SK-N-SH (cell line): ENCODE measurements at regions not wholly inside any gene's neighbourhood (a gene's known extent, or its start where the extent isn't known, plus 50 kb on each side); places are given as distances from the start of the nearest gene placed in this dataset.

Source experiments
- CTCF ChIA-PET: fragments of 300-600, 350-600 bp; formaldehyde crosslinking; extraction: SDS; loops from one replicate; lab custom pipeline; 2021; lab: Yijun Ruan, JAX
- POLR2A ChIA-PET: fragments of 350-600 bp; sonication (Branson Sonifier 250); formaldehyde crosslinking; extraction: SDS; loops from one replicate; lab custom pipeline; 2020; ENCODE audit warnings: antibody characterized with exemption, inconsistent platforms; lab: Yijun Ruan, JAX
- DNase-seq: peaks from one replicate; pipeline ENCODE4 v3.0.0; 2012
- H2AFZ ChIP-seq: fragments of 200-600 bp; sonication (generic); 2 replicates; pipeline ENCODE4 v1.8.1; 2016; ENCODE audit warnings: antibody characterized with exemption, mild to moderate bottlenecking, low read depth
- H3F3A ChIP-seq: fragments of 200-600 bp; sonication (generic); replicated peaks from 2 replicates; pipeline ENCODE3; 2016; ENCODE audit warnings: antibody characterized with exemption, mild to moderate bottlenecking; ENCODE audit not compliant: insufficient read depth
- H3K27ac ChIP-seq, 2 experiments: fragments of 200-500 bp in 1 of 2; fragments of 200-600 bp in 1 of 2; sonication (Bioruptor generic) in 1 of 2; sonication (generic), shearing (Covaris generic) in 1 of 2; 2 replicates each; pipeline versions ENCODE4 v1.5.1 to v1.6.1; 2014 to 2016; ENCODE audit warnings: low read depth in 2 of 2, inconsistent platforms in 1 of 2, low read length in 1 of 2, mild to moderate bottlenecking in 1 of 2, mixed read lengths in 1 of 2
- H3K27me3 ChIP-seq: fragments of 200-600 bp; sonication (generic), shearing (Covaris generic); 2 replicates; pipeline ENCODE4 v1.6.1; 2016; ENCODE audit warnings: mixed run types; ENCODE audit not compliant: insufficient read depth
- H3K36me3 ChIP-seq, 2 experiments: fragments of 200-500 bp in 1 of 2; fragments of 200-600 bp in 1 of 2; sonication (Bioruptor generic) in 1 of 2; sonication (generic) in 1 of 2; replicated peaks in 1 of 2; 2 replicates each; pipeline versions ENCODE3 to v1.5.1; 2014 to 2016; ENCODE audit warnings: low read length in 1 of 2, mild to moderate bottlenecking in 1 of 2; ENCODE audit not compliant: insufficient read depth in 2 of 2, control insufficient read depth in 1 of 2
- H3K4me1 ChIP-seq, 2 experiments: fragments of 200-500 bp in 1 of 2; fragments of 200-600 bp in 1 of 2; sonication (Bioruptor generic) in 1 of 2; sonication (generic), shearing (Covaris generic) in 1 of 2; 2 replicates each; pipeline versions ENCODE4 v1.5.1 to v1.6.1; 2014 to 2016; ENCODE audit warnings: low read depth in 1 of 2, low read length in 1 of 2, mixed run types in 1 of 2; ENCODE audit not compliant: insufficient read depth in 2 of 2, control insufficient read depth in 1 of 2
- H3K4me2 ChIP-seq: fragments of 200-600 bp; sonication (generic), shearing (Covaris generic); 2 replicates; pipeline ENCODE4 v1.6.1; 2017; ENCODE audit warnings: mixed run types
- H3K4me3 ChIP-seq, 2 experiments: fragments of 200-500 bp in 1 of 2; fragments of 200-600 bp in 1 of 2; sonication (Bioruptor generic) in 1 of 2; sonication (generic), shearing (Covaris generic) in 1 of 2; 2 replicates each; pipeline versions ENCODE4 v1.5.1 to v1.8.1; 2014 to 2016; ENCODE audit warnings: low read depth in 2 of 2, inconsistent platforms in 1 of 2, low read length in 1 of 2, mild to moderate bottlenecking in 1 of 2, mixed read lengths in 1 of 2, moderate library complexity in 1 of 2
- H3K79me2 ChIP-seq: fragments of 200-600 bp; sonication (generic); 2 replicates; pipeline ENCODE4 v1.8.1; 2017; ENCODE audit warnings: mild to moderate bottlenecking; ENCODE audit not compliant: insufficient read depth
- H3K9ac ChIP-seq: fragments of 200-600 bp; sonication (generic); 2 replicates; pipeline ENCODE4 v1.6.1; 2017; ENCODE audit warnings: mixed run types
- H3K9me2 ChIP-seq: fragments of 200-600 bp; sonication (generic); 2 replicates; pipeline ENCODE4 v1.6.1; 2017; ENCODE audit warnings: mixed run types
- H3K9me3 ChIP-seq: fragments of 200-600 bp; sonication (generic); 2 replicates; pipeline ENCODE4 v1.6.1; 2017; ENCODE audit warnings: mixed run types, mild to moderate bottlenecking, moderate library complexity
- H4K20me1 ChIP-seq: fragments of 200-600 bp; sonication (generic); 2 replicates; pipeline ENCODE4 v1.6.1; 2017; ENCODE audit warnings: mild to moderate bottlenecking, mixed run types; ENCODE audit not compliant: insufficient read depth
- CHD2 ChIP-seq: fragments of 150-350 bp; IDR thresholded peaks from 2 replicates; pipeline ENCODE4 v1.6.1; 2018; ENCODE audit warnings: low read length; ENCODE audit not compliant: partially characterized antibody
- CTCF ChIP-seq: fragments of 200-600 bp; sonication (generic); IDR thresholded peaks from 2 replicates; pipeline ENCODE4 v1.6.1; 2017; ENCODE audit warnings: antibody characterized with exemption, mild to moderate bottlenecking, moderate library complexity
- EP300 ChIP-seq, 2 experiments: IDR thresholded peaks; 2 replicates each; pipeline versions ENCODE4 v1.4.0 to v1.6.1; 2012; ENCODE audit warnings: borderline replicate concordance in 1 of 2, low read depth in 1 of 2, low read length in 1 of 2
- EZH2phosphoT487 ChIP-seq: fragments of 200-600 bp; sonication (generic); IDR thresholded peaks from 2 replicates; pipeline ENCODE4 v1.6.1; 2017; ENCODE audit warnings: low read depth, mixed run types, mild to moderate bottlenecking, antibody characterized with exemption, moderate library complexity, borderline replicate concordance
- FOXJ3 ChIP-seq: sonication (generic); formaldehyde crosslinking; IDR thresholded peaks from 2 replicates; pipeline ENCODE4 v1.5.1; 2020; ENCODE audit warnings: mild to moderate bottlenecking, missing genetic modification reagents
- FOXM1 ChIP-seq: IDR thresholded peaks from 2 replicates; pipeline ENCODE4 v1.4.0; 2012; ENCODE audit warnings: low read depth, mild to moderate bottlenecking
- GABPA ChIP-seq: IDR thresholded peaks from 2 replicates; pipeline ENCODE4 v1.4.0; 2012; ENCODE audit warnings: low read depth, mild to moderate bottlenecking
- JUND ChIP-seq: IDR thresholded peaks from 2 replicates; pipeline ENCODE4 v1.4.0; 2012
- MXI1 ChIP-seq: IDR thresholded peaks from 2 replicates; pipeline ENCODE4 v1.6.1; 2012; ENCODE audit warnings: mild to moderate bottlenecking, low read depth, low read length, improper control_type of control experiment
- NFIC ChIP-seq: IDR thresholded peaks from 2 replicates; pipeline ENCODE4 v1.4.0; 2012; ENCODE audit warnings: borderline replicate concordance
- POLR2AphosphoS5 ChIP-seq: IDR thresholded peaks from 2 replicates; pipeline ENCODE4 v1.6.1; 2012; ENCODE audit warnings: low read depth, low read length
- RAD21 ChIP-seq: IDR thresholded peaks from 2 replicates; pipeline ENCODE4 v1.6.1; 2012; ENCODE audit warnings: mild to moderate bottlenecking, low read length
- RXRA ChIP-seq: IDR thresholded peaks from 2 replicates; pipeline ENCODE4 v1.4.0; 2012; ENCODE audit warnings: low read depth, mild to moderate bottlenecking, borderline replicate concordance
- SIN3A ChIP-seq: IDR thresholded peaks from 2 replicates; pipeline ENCODE4 v1.6.1; 2012; ENCODE audit warnings: low read depth, mild to moderate bottlenecking, low read length, moderate library complexity, borderline replicate concordance
- TEAD4 ChIP-seq: IDR thresholded peaks from 2 replicates; pipeline ENCODE4 v1.4.0; 2012; ENCODE audit warnings: mild to moderate bottlenecking, borderline replicate concordance; ENCODE audit not compliant: insufficient read depth
- USF1 ChIP-seq: IDR thresholded peaks from 2 replicates; pipeline ENCODE4 v1.4.0; 2012; ENCODE audit warnings: low read depth, borderline replicate concordance
- USF2 ChIP-seq: fragments of 150-350 bp; IDR thresholded peaks from 2 replicates; pipeline ENCODE4 v1.6.1; 2017; ENCODE audit warnings: antibody characterized with exemption, low read length, low read depth, borderline replicate concordance
- WGBS: methylation state at CpG from one replicate; pipeline ENCODE4 v1.1.6; 2017; ENCODE audit warnings: low lambda C conversion rate; 5-methylcytosine and 5-hydroxymethylcytosine counted together
- TF ChIP-seq, protein P1 (sequence below): IDR thresholded peaks from 2 replicates; pipeline ENCODE4 v1.4.0; 2012; ENCODE audit warnings: low read depth
- TF ChIP-seq, protein P2 (sequence below): fragments of 150-350 bp; IDR thresholded peaks from 2 replicates; pipeline ENCODE4 v1.6.1; 2016; ENCODE audit warnings: mild to moderate bottlenecking, low read depth, low read length

DNA sequence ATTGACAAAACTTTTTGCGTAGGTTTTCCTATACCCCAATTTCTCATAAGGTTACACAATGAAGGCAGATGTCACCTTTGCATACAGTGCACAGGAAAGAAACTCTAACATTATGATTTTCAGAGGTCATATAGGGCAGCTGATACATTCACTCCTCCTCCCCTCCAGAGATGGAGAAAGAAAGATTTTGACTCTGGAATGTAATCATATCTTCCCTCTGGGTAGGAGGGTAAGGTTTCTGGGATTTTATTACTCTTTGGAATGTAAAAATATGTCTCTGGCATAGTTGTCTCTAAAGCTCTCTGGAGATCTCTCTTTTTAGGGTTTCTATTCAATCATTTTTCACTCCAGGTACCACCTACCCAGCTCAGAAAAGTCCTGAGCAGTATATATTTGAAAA, 398.3 kb downstream of the GPD2 start:
- TF ChIP-seq CHD2: no peak
- no peak for TF ChIP-seq EP300 (IDR thresholded peaks at IDR 0.05; ENCODE audit: borderline replicate concordance in 1 of 2, low read depth in 1 of 2, low read length in 1 of 2)
- no peak for TF ChIP-seq JUND
- no peak for TF ChIP-seq POLR2AphosphoS5
- TF ChIP-seq MXI1: no peak
- no peak for TF ChIP-seq RAD21
- TF ChIP-seq RXRA: no peak
- TF ChIP-seq GABPA: no peak
- TF ChIP-seq USF2: no peak
- TF ChIP-seq TEAD4: no peak
- TF ChIP-seq SIN3A: no peak
- TF ChIP-seq, protein P1, sequence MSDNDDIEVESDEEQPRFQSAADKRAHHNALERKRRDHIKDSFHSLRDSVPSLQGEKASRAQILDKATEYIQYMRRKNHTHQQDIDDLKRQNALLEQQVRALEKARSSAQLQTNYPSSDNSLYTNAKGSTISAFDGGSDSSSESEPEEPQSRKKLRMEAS: no peak
- no peak for TF ChIP-seq EZH2phosphoT487
- TF ChIP-seq FOXM1: no peak
- TF ChIP-seq FOXJ3 (CRISPR knock-in tag): no peak
- no peaks in the 10 kb centered on the region for H3K27me3 ChIP-seq
- ChIA-PET POLR2A (no interaction called here), CTCF (no interaction called here)
- no peak overlapping the region for H2AFZ ChIP-seq
- 12% methylated on average over 1 of the region's 1 CpG for WGBS
- no peak for DNase-seq
- H3K4me2 ChIP-seq: no peak overlapping the region
- no peaks in the 10 kb centered on the region for H3K4me1 ChIP-seq
- H3K9ac ChIP-seq: no peak overlapping the region
- H4K20me1 ChIP-seq: no peaks in the 10 kb centered on the region
- H3K27ac ChIP-seq: no peak overlapping the region
- no peaks in the 10 kb centered on the region for H3K36me3 ChIP-seq
- H3F3A ChIP-seq: no peaks in the 10 kb centered on the region
- no peaks in the 10 kb centered on the region for H3K9me3 ChIP-seq
- H3K9me2 ChIP-seq: no peaks in the 10 kb centered on the region
- no peaks in the 10 kb centered on the region for H3K79me2 ChIP-seq
- H3K4me3 ChIP-seq: no peak overlapping the region

GRCh38 chr2:156837635-156838370, 401.6 kb downstream of the GPD2 start:
- H3K4me1 ChIP-seq: no peaks in the 10 kb centered on the region
- H3K27me3 ChIP-seq: no peaks in the 10 kb centered on the region
- POLR2A ChIA-PET: no interaction called here
- H3K9me3 ChIP-seq: no peaks in the 10 kb centered on the region
- H3F3A ChIP-seq: no peaks in the 10 kb centered on the region
- 3% methylated on average over 6 of the region's 6 CpGs for WGBS
- no peaks in the 10 kb centered on the region for H4K20me1 ChIP-seq
- H3K9me2 ChIP-seq: no peaks in the 10 kb centered on the region
- H3K9ac ChIP-seq: no peak overlapping the region
- no peak overlapping the region for H3K4me3 ChIP-seq
- DNase-seq: no peak
- H3K79me2 ChIP-seq: no peaks in the 10 kb centered on the region
- H2AFZ ChIP-seq: no peak overlapping the region
- no peak overlapping the region for H3K27ac ChIP-seq
- H3K36me3 ChIP-seq: no peaks in the 10 kb centered on the region
- CTCF ChIA-PET: no interaction called here
- H3K4me2 ChIP-seq: no peak overlapping the region
- TF ChIP-seq USF1 (no peak), CTCF (no peak), USF2 (no peak), NFIC (no peak), EP300 (IDR thresholded peaks at IDR 0.05; ENCODE audit: borderline replicate concordance in 1 of 2, low read depth in 1 of 2, low read length in 1 of 2) (no peak), TEAD4 (no peak)
- TF ChIP-seq, protein P2, sequence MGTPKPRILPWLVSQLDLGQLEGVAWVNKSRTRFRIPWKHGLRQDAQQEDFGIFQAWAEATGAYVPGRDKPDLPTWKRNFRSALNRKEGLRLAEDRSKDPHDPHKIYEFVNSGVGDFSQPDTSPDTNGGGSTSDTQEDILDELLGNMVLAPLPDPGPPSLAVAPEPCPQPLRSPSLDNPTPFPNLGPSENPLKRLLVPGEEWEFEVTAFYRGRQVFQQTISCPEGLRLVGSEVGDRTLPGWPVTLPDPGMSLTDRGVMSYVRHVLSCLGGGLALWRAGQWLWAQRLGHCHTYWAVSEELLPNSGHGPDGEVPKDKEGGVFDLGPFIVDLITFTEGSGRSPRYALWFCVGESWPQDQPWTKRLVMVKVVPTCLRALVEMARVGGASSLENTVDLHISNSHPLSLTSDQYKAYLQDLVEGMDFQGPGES: no peak
